ENCODE measurements at regions not wholly inside any gene's neighbourhood (a gene's known extent, or its start where the extent isn't known, plus 50 kb on each side); places are given as distances from the start of the nearest gene placed in this dataset.

DNA sequence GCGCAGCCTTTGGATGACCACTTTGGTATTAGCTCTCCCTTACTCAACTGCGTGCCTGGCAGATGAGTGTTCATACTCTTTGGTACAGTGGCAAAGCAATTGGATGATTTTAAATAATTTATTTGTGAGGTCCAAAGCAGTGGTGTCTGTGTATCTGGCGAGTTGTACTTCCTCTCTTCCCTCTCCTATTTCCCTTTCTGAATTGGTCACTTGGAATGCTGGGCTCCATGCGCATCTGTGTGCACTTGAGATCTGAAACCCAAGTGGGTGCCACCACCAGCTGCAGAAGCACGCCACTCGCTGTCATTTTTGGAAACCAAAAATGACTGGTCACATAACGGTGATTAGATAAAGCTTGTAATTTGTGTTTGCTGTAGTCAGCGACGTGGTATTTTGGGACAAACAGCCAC, 386.0 kb upstream of the KLF4 start:
- TF ChIP-seq, protein P1, sequence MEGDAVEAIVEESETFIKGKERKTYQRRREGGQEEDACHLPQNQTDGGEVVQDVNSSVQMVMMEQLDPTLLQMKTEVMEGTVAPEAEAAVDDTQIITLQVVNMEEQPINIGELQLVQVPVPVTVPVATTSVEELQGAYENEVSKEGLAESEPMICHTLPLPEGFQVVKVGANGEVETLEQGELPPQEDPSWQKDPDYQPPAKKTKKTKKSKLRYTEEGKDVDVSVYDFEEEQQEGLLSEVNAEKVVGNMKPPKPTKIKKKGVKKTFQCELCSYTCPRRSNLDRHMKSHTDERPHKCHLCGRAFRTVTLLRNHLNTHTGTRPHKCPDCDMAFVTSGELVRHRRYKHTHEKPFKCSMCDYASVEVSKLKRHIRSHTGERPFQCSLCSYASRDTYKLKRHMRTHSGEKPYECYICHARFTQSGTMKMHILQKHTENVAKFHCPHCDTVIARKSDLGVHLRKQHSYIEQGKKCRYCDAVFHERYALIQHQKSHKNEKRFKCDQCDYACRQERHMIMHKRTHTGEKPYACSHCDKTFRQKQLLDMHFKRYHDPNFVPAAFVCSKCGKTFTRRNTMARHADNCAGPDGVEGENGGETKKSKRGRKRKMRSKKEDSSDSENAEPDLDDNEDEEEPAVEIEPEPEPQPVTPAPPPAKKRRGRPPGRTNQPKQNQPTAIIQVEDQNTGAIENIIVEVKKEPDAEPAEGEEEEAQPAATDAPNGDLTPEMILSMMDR (IDR thresholded peaks at IDR 0.05; ENCODE audit: extremely low read depth in 1 of 2, insufficient read depth in 1 of 2, low read depth in 1 of 2, low read length in 2 of 2) = no peak
- TF ChIP-seq POLR2A (IDR thresholded peaks at IDR 0.05; ENCODE audit: low read depth, low read length) (no peak), POLR2AphosphoS5 (IDR thresholded peaks at IDR 0.05; ENCODE audit: insufficient read depth, low read depth, low read length) (no peak), GATA2 (IDR thresholded peaks at IDR 0.05; ENCODE audit: insufficient read depth, insufficient read length, low read depth, low read length) (no peak), EZH2 (IDR thresholded peaks at IDR 0.05; ENCODE audit: borderline replicate concordance, low read depth, low read length, severe bottlenecking) (no peak), JUN (IDR thresholded peaks at IDR 0.05; ENCODE audit: borderline replicate concordance, insufficient read depth, insufficient read length, low read depth) (no peak)

All from endothelial cell of umbilical vein (primary cell).